ENCODE measurements at regions not wholly inside any gene's neighbourhood (a gene's known extent, or its start where the extent isn't known, plus 50 kb on each side); places are given as distances from the start of the nearest gene placed in this dataset.

DNA sequence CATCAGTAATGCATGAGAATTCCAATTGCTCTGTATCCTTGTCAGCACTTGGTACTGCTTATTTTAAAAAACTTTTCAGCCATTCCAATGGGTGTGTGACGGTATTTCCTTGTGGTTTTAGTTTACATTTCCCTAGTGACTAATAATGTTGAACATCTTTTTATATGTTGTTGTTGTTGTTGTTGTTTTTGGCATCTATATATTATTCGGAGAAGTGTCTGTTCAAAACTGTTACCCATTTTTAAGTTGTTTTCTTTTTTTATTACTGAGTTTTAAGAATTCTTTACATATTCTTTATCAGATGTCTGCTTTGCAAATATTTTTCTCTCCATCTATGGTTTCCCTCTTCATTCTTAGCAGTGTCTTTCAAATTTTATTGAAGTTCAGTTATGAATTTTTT is 231.1 kb upstream of the POU3F1 start:
- DNase-seq: no peak

DNA sequence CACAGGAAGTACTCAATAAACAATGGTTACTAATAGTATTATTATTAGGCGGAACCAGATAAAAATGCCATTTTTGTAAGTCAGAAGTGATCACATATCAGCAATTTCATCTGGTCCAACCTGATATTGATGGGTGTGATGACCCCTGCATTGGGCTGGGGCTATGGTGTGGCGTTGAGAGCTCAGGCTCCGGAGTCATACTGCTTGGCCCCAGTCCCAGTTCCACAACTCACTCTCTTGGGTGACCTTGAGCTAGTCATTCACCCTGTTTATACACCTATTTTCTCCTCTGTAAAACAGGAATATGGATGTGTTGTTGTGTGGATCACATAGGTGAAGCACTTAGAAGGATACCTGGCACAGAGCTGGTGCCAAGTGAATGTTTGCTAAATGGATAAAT is 229.4 kb upstream of the POU3F1 start:
- DNase-seq: no peak

DNA sequence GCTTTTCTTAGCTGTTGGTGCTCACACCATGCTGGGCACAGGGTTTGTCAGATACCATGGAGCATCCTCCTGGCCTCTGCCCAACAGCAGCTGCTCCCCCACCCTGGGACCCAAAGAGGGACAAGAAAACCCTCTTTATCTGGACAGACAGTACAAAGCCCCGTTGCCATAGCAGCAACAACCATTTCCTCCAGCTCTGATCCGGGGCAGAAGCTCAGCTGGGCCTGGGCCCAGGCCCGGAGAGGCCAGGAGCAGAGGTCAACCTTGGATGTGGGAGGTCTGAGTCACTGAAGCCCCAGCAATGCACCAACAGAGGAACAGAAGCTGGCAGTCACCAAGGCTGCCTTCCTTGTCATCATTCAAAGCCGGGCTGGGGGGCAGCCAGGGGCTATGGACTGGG is 228.4 kb upstream of the POU3F1 start:
- no peak for DNase-seq

DNA sequence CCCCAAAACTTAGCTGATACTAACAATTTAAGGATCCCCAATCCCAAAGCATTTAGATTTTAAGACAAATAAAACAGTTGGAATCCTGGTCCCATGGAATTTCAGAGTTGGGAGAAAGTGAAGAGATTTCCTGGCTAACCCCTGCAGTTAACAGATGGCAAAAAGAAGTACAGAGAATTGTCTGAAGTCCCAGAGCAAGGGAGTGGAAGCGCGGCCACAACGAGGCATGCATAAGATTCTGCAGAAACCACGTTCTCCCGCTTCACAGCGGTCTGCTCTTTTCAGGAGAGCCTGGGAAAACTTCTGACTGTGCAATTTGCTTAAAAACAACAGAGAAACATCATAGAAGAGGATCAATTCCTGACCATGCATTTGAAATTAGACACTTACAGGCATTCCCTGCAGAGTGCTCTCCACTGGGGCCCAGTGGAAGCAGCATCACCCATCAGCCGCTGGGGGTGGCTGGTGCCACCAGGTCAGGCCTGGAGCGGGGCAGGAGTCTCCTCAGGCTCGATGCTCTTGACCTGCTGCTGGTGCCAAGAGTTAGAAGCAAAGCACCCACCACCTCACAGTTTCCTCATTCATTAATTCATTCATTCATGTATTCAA is 226.7 kb upstream of the POU3F1 start:
- no peak for DNase-seq

DNA sequence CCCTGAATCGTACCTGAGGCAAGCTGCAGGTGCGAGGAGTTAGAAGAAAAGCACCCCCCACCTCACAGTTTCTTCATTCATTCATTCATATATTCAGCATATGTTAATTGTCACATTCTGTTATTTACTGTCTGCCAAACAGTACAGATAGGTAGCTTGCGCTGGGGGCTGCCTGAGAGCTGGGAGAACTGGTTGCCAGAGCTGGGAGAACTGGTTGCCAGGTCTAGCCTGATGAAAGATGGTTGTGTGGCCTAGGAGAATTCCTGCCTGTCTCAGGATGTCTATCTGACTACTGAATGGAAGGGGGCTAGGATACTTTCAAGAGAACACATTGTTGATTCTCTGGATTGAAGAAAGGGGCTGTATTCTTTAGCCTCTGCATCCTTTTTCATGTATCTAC is 225.9 kb upstream of the POU3F1 start:
- no peak for DNase-seq

DNA sequence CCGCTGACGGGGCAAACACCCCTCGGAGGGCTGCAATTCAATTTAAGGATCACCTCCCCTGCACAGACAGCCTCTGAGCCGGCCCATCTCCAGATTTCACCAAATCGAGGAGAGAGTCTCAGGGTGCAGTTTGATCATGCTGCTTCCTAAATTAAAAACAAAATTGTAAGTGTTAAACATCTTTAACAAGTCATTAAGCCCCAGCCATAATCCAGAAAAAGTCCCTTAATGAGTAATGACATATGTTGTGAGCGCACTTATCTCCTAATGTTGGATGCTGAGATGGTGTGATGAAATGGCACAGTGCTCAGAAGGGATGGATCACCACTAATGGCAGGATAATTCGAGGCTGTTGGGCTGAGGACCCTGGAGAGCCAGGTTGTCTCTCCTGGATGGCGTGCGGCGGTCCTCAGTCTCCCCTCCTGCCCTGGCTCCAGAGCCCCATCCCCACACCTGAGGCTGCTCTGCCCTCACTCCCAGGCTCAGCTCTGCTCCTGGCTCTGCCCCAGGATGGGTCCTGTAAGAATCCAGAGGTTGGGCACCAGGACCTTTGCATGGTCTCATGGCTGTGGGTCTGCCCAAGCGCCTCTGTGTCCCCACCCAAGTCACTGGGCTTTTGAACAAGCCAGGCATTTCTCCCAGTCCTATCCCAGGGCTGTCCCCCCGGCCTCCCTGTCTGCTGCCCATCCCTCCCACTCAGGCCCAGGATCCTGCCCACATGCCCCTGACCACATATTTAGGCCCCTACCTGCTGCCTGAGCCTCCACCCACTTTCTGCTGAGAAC is 224.4 kb upstream of the POU3F1 start:
- no peak for DNase-seq

DNA sequence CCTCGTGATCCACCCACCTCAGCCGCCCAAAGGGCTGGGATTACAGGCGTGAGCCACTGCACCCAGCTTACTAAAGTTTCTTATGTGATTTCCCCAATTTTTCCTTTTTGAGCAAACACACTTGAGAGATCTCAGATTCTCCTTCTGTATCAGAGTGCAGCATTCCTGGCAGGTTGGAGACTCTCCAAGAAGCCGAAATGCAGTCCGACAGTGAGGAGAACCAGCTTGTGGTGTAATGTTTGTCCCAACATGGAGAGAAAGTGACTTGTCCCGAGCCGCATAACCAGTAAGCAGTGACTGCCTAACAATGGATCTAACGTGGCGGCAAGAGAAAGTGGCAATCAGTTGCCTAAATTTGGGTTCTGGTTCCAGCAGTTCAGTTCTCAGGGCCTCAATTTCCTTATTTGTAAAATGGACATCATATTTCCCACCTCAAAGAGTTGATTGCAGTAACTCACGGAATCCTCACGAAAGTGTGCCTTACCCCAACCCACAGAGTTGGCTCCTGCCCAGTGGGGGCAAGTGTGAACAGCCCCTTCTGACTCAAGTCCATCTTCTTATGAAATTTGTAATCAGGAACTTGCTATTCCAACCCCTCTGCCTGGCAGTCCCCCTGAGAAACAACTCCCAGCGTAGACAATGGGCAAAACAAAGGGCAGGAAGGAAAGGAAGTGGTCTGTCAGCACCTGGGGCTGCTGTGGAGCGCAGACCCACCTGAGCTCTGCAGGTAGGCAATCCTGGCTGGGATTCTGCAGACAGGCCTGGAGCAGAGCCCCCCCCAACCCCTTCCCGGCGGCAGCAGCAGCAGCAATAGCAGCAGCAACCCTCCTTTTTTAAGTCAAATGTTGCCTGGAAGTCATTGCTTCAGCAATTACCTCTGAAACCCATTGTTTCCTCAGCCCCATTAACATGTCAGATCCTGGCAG is 223.6 kb upstream of the POU3F1 start:
- no peak for DNase-seq

DNA sequence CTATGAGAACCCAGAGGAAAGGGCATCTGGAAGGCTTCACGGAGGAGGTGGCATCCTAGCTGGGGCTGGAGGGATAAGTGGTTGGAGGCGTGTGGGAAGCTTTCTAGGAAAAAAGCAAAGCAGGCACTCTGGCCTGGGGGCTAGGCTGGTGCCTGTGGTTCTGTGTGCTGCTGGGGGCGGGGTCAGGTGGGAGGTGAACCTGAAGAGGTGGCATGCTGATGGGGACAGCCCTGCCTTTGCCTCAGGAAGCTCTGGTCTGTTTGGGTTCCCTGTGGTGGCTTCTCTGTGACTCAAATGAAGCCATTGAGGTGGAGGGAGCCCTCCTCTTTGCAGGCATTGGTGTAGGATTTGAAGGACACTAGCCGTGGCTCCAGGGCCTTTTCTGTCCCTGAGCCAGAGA is 221.6 kb upstream of the POU3F1 start:
- DNase-seq: no peak

DNA sequence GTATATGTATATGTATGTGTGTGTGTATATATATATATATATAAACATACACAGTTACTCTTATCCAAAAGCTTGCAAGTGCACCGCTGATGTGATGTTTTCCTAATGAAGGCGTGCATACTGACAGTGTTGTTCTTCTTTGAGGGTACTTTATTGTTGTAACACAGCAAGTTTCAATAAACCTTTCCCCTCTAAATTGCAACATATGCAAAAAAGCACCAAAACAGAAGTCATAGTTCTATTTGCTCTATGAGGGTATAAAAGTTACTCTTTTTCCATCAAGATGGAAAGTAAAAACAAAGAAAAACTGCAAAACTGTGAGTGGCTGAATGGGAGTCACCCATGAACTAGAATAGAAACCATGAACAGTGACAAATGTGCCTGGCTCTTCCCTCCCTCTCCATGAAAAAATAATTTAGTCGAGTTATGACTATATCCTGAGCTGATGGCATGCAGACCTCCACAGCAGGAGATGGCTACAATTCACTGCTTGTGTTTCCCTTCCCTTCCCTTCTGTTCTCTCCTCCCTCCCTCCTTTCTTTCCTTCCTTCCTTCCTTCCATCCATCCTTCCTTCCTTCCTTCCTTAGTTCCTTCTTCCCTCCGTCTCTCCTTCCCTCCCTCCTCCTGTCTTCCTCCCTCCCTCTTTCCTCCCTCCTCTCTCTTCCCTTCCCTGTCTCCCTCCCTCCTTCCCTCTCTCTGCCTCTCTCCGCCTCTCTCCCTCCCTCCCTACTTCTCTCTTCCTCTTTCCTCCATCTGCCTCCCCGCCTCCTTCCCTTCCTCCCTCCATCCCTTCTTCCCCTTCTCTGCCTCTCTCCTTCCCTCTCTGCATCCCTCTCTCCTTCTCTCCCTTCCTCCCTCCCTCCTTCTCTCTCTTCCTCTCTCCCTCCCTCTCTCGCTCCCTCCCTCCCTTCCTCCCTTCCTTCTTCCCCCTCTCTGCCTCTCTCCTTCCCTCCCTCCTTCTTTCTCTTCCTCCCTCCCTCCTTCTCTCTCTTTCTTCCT is 220.7 kb upstream of the POU3F1 start:
- no peak for DNase-seq

DNA sequence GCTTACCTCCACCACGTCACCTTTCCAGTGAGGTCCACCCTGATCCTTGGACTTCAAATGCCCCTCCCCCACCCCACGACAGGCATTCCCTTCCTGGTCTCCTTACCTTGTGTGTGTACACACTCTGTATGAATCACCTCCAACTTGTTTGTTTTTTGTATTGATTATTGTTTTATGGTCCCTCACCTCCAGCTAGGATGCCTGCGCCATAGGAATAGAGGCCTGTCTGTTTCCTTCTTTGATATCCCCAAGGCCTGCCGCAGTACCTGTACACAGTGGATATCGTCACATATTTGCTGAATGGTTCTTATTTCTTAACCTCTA is 219.6 kb upstream of the POU3F1 start:
- no peak for DNase-seq

DNA sequence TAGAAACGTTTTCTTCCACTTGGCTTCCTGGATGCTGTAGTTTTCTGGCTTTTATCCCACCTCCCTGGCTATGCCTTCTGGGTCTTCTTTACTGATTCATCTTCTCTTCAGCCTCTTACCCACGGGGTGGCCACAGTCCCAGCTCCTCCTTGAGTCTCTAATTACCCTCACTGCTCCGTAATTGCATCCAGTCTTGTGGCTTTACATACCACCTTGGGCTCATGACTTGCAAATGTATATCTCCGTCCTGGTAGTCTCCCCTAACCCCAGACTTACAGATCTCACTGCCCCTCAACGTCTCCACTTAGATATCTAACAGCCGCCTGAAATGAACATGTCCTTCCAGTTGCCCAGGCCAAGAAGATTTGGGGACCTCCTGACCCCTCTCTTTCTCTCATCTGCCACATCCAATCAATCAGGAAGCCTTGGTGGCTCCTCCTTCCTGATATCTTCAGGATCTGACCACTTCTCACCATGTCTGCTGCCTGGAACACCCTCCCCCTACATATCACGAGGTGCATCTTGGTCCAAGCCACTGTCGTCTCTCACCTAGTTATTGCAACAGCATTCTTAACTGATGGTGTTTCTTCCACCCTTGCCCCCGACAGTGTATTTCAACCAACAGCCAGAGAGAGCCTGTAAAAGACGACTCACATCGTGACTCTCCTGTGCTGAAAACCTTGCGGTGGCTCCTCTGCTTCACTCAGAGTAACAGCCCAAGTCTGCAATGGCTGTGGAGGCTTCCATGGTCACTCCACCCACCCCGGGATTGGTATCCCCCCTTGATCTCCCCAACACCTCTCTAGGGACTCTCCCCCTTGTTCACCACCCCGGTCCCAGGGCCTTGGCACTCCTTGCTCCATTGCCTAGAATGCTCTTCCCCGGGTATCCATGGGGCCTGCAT is 219.0 kb upstream of the POU3F1 start:
- no peak for DNase-seq

DNA sequence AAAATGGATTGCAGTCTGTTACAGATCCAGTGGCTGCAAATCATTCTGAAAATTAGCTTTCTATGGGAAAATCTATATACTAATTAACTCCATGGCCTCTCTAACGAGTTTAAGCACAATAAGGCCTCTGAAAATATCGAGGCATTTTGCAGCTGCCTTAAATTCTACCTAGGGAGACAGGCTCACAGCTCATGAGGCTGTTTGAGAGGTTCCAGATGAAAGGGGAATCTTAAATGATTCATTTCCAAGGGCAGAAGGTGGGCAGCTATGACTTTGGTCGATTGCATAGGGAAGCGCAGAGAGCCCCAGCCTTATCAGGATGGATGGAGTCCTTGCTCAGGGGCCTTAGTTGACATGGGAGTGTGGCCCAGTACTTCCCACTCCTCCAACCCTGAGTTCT is 216.8 kb upstream of the POU3F1 start:
- no peak for DNase-seq

DNA sequence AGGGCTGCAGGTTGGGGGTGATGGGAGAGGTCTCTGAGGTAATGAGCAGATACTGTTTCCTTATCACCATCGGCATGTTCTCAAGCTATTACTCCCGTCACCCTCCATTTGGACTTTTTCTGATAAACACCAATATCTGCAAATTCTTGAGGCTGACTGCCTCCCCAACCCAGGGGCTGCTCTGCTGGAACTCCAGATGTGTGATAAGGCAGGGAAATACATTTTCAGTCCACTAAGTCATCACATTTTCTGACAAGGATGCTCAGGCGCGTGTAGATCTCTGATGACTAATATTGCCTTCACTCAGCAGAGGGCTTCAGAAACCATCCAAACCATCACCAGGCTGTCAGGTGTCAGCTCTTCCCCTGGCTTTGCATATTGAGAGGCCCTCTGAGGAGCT is 215.0 kb upstream of the POU3F1 start:
- DNase-seq: no peak

DNA sequence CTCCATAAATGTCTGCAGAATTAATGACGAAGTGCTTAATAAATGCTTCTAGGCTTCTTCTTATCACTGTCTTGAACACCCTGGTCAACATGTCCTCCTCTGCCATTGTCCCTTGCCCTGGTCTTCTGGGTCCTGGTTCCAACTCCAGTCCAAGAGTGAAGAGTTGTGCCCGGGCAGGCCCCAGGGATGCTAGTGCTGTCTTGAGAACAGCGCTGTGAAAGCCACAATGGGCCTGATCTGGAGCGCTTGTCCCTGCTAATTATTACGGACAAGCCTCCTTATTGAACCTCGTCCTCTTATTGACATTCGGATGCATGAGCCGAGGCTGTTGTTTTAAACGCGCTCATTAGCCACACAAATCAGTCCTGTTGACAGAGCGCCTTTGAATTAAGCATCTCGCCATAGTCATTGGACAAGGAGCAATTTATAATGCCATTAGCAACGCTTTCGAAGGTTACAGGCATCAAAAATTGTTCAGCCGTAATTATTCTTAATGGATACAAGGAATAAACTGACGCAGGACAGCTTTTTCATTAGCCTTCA is 211.6 kb upstream of the POU3F1 start:
- no peak for DNase-seq

DNA sequence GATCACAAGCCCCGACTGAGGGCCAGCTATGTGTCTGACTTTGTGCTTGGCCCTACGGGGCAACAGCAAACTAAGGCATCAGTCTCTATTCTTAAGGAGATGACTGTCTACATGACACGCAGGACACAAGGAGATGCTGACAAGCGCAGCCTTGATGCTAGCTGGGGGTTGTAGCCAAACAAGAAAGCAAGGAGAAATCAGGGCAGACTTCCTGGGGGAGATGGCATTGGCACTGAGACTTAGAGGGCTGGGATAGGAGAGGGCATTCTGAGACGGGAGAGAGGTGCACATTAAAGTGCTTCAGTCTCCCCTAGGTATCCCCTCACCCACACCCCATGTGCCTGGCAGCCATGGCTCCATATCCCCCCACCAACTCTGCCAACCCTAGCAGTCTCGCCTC is 210.8 kb upstream of the POU3F1 start:
- DNase-seq: no peak

DNA sequence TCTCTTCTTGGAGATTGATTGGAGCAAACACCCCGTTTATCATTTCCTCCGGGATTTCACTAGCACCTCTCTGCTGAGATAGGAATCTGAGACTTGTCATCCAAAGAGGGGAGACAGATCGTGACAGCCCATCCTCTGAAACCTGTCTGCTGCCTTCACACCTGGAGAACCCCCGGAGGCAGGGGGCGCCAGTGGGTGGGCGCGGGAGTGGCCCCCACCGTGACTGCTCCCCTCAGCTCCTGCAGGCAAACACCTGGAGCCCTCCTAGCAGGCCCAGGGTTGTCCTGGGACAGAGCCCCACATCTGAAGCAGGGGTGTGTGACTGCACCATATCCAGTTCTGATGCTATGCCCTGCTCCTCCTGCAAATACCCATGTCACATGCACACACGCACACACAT is 209.5 kb upstream of the POU3F1 start:
- no peak for DNase-seq

DNA sequence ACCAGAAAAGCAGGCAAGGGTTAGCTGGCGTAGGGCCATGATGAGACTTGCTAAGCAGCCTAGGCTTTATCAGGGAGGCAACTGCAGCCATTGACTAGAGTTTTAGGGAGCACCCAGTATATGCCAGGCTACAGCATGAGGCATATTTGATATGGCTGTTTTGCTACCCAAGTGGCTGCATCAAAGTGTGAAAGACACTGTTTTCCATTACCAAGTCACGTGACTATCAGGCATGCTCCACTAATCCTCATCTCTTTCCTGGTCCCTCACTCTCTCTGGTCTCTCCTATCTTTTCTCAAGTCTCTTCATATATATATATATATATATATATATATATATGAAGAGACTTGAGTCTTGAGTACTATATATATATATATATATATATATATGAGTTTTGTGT is 206.7 kb upstream of the POU3F1 start:
- no peak for DNase-seq

DNA sequence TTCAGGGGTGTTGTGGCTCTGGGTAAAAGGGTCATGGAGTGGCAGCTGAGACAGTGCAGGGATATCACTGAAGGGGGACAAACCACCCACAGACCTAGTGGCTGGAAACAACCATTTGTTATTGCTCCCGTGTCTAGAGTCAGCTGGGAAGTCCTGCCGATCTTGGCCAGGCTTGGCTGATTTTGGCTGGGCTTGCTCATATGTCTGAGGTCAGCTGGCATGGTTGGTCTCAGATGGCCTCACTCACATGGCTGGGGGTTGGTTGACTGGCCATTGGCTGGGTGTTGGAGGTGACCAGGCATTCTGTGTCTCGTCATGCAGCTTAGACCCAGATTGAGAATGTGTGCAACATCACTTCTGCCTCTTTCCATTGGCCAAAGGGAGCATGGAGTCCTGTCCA is 203.8 kb upstream of the POU3F1 start:
- DNase-seq: no peak

DNA sequence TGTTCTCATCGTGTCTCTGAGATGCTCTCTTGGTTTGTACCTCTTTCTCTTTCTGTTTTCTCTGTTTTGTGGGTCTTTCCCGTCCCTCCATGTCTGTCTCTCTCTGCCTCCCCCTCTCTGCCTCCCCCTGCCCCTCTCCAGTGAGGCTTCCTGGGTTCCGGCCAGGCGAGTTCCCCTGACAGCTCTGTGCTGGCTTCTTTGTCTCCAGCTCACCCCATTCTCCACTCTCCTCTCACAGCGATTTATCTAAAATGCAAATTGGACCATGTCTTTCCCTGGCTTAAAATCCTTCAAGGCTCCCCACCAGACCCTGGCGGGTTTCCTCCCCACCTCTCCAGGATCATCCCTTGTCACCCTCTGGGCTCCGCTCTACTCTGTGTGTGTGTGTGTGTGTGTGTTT is 202.4 kb upstream of the POU3F1 start:
- DNase-seq: no peak

DNA sequence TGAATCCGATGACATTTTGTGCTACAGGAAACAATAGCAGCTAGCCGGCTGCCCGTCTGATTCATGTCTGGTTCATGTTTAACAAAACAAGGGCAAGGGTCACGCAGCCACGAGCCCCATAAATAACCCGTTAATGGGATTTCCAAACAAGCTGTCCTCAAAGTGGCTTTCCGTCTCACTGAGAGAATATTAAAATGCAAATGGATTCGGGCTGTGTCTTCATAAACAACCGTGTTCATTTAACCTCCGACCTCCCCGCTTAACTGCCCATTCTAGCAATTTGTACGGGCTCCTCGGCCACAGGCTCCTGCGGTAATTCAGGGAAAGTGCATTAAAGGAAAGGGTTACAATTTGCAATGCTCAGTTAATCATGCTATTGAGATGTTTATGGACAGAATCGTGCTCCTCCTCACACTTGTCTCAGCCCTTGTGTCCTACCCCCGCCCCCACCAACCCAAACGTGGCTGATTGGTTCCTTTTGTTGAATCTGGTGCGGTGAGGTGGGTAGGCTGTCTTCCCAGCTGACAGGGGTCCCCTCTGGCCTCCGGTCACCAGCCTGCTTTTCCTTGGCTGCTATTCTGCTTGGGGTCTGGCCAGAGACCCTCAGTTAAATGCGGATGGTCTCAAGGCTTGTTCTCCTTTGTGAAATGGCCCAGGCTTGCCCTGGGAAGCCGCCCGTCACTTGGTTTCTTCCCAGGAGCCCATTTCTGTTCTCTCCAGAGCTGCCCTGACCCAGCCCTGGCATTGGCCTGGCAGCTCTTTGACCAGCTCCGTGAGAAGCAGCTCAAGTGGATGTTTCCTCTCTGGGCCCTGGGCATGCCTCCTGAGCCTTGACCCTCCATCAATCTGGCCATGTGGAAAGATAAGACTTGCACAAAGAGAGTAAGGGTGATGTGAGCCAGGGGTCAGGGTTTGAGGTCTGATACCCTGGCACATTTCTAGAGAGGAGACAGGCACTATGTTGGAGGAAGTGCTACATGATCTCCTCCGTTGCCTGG is 200.7 kb upstream of the POU3F1 start:
- no peak for DNase-seq
